ENCODE measurements at regions not wholly inside any gene's neighbourhood (a gene's known extent, or its start where the extent isn't known, plus 50 kb on each side); places are given as distances from the start of the nearest gene placed in this dataset.

DNA sequence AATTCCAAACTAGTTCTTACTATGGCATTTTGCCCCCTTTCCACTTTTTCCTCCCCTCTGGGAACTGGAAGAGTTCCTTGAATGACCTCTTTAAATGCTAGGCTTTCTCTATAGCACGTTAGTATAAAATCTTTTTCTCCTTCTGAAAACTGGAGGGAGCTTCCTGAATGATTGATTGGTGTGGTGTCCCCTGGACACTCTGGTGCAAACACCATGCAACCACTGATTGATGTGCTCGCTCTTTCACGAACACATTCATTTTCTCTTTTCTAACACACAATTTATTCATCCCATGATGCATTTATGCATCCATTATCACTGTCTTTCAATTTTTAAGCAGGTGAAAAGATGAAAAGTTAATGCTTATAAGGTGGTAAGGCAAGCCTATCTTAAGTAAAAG is 159.1 kb upstream of the NANOGP8 start:
- TF ChIP-seq POLR2AphosphoS5 (IDR thresholded peaks at IDR 0.05; ENCODE audit: borderline replicate concordance, low read depth, low read length) (no peak), EZH2 (IDR thresholded peaks at IDR 0.05) (no peak)

Measured in SK-N-MC (cell line).